DMS153 treated with DMSO at 0.1 percent for 48 hours (cell line): ENCODE measurements at regions not wholly inside any gene's neighbourhood (a gene's known extent, or its start where the extent isn't known, plus 50 kb on each side); places are given as distances from the start of the nearest gene placed in this dataset.
"Not testable (repeated sequence)": the region's sequence is repeated elsewhere in the genome, so short reads cannot be mapped to it uniquely, and the experiment has no call there.

Source experiments
- DNase-seq: peaks from one replicate; lab custom pipeline; 2025; ENCODE audit not compliant: unreplicated experiment; lab: John Stamatoyannopoulos, UW

DNA sequence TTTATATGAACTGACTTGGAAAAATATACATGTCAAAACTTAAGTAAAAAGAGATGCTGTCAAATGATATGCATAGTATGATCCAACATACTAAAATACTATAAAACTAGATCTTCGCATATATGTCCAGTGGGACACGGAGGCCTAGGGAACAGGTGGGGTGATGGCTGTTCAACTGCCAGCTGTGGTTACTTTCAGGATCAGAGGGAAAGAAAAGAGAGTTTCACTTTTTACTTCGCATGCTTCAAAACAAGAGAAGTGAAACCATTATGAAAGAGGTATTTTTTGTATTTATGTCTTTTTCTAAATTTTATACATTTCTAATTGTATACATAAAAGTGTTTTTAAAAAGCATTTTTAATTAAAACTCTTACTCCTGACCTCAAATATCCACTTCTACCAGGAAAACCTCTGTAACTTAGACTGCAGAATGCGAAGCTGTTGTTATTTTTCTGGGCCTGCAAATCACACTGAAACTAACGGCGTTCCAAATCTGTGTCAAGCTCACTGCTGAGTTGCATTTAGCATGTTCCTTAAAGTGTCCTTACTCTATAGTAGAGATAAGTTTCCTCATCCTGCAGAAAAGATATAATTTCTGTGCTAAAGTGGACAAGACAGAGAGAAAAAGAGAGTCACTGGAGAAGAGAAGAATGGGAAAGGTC is 97.8 kb upstream of the SLC35G4 start:
- no peak for DNase-seq

DNA sequence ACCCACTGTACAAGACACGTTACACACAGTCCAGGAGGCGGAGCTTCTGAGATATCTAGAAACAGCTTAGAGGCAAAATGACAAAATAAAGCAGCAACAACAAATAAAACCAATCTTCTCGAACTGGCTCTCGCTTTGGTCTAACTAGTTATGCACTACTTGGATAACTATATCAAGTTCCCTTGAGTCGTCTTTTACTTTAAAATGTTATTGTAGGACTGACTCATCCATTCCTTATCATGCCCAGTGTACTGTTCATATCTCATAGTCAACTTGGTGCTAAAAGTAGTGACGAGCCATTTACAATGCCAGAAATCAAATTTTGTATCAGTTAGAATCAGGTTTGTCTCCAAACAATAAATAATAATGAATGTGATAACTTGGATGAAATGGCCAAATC is 102.5 kb upstream of the SLC35G4 start:
- DNase-seq = no peak

DNA sequence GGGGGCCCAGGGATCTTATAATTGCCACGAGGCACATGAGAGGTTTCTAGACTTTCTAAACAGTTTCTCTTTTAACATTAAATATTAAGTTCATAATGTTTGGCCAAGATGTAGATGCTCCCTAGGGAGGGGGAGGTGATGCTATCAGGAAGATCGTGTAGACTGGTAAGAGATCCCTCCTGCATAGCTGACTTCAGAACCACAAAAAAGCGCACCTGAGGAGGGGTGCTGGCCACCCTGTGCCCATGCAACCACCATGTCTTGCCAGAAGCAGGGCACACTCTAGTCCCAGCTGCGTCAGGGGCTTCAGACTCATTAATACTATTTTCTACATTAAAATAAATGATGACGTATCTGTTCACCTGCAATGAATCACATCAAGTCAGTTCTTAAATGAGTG is 103.4 kb upstream of the SLC35G4 start:
- no peak for DNase-seq

DNA sequence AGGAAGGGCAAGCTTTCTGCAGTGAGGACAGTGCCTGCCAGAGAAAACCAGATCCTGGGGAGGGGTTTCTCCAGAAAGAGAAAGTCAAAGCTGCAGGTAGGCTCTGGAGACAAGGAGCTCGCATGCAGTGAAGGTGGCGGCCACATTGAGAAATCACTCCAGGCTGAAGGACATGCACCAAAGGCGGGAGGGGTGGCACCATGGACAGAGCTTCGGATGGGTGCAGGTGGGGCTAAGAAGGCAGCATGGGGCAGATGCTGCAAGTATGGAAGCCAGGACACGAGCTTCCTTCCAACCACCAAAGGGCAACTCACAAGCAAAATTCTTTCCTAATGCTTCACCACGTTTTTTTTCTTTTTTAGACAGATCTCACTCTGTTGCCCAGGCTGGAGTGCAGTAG is 104.4 kb upstream of the SLC35G4 start:
- DNase-seq = no peak

DNA sequence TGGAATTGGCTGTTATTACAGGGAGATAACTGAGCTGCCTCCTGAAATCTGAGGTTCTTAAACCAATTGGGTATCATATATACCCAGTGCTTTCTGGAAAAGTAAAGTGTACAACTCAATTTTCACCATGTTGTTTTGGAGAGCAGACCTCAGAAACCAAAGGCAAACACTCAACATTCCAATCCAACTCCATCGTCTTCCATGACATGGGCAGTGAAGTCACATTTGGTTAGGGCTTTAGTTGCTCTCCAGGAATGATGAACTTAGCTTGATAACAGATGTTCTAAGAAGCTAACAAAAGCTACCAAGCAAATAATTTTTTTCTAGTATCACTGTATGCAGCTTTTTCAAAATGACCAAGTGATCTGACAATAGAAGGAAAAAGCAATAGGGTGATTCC is 107.0 kb upstream of the SLC35G4 start:
- DNase-seq = no peak

DNA sequence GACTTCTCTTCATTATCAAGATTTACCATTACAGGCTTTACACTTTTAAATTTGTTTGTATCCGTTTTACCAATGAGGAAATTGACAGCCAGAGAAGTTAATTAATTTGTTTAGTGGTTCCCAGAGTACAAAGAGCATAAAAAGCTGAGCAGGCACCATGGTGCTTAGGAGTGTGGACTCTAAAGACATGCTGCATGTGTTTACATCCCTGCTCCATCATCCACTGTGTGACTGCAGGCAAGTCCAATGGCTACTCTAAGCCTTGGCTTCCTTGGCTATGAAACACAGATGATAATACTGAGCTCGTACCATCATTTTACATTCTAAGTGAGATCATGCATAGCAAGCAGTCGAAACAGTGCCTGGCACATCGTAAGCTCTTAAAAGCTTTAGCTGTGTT is 108.0 kb upstream of the SLC35G4 start:
- DNase-seq = no peak

DNA sequence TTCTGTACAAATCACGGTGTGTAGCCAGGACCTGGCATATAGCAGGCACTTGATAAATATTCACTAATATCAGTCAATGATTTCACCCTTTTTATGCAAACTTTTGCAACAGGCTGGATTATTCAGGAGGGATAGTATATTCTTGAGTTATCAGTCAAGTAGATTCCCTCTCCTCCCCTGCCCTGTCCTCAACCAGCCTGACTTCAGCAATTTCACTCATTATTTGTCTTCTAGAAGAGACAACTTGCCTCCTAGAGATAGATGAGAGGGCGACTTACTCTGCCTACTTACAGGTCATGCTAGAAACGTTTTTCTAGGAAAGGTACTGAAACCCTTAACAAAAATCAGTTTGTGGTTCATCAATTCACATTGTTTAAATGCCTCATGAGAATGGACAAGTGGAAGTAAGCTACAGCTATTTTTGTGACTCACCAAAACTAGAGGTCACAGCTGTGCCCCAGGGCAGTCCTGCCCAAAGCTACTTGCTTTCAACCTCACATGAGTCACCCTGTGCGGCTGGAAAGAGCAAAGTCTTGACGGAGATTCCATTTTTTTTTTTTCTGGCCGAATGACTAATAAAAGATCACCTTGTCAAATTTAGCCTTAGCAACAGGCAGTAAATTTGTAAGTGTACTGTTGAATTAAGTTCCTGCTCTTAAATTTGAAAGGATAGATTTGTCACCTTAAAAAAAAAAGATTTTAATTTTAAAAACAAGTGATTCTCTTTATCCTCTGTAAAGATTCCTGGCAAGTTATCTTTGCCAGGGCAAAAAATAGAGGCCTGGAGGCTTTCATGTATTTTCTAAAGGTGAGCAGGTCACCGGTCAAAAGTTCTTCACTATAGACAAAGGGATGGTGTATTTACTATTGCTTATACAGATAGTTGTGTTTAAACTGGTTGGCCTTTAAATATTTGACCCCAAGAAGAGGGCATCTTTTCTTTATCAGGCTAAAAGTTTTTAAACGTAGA is 109.0 kb upstream of the SLC35G4 start:
- no peak for DNase-seq

DNA sequence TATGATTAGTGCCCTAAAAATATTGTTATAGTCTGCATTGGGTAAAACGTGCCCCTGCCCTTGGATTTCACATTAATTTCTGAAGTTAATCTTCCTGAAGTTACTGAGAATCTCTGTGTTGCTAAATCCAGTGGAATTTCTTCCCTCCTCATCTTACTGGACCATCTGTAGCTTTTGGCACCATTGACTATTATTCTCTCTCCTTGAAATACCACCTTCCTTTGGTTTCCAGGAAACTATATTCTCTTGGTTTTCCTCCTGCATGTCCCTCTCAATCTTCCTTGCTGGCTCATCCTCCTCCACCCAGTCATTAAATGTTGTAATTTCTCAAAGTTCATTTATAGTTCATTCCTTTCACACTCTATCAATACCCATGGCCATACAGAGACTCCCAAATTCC is 110.6 kb upstream of the SLC35G4 start:
- no peak for DNase-seq

DNA sequence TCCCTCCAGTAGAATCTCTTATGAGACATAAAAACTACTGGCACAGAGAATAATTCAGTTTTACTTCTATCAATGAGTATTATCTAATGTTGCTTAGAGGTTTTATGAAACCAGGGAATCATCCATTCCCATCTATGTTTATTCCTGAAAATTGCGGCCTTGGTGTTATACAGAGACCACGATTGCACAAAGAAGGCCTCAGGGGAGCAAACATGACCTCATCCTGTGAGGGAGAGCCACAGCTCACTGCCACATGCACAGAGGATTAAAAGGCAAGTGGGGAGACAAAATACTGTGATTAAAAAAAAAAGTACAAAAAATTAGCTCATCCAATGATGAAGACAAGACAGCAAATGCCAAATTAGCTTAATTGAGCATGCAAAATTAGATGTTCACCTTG is 111.8 kb upstream of the SLC35G4 start:
- no peak for DNase-seq

DNA sequence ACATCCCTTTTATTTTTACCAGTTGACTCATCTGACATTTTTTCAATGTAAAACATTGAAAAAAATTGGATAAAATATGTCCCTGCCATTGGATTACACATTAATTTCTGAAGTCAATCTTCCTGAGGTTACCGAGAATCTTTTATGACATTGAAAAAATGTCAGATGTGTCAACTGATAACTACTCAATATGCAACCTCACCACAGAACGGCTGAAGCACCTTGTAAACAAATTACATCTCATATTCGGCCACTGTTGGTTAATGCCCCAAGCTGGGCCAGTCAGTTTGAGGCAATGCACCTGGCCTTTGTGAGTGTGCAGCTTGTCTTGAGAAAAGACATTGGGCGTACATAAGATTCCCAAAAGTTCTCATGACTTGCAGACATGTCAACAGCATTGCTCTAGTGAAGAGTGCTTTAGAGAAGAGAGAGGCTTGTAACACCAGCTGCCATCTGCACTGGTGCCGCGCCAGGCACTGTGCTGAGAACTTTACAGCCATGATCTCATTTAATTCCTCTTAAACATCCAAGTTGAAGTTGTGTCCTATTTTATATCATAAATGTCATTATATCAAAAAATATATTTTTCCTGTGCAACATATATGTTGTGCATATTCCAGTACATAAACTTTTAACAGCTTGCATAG is 112.7 kb upstream of the SLC35G4 start:
- no peak for DNase-seq

DNA sequence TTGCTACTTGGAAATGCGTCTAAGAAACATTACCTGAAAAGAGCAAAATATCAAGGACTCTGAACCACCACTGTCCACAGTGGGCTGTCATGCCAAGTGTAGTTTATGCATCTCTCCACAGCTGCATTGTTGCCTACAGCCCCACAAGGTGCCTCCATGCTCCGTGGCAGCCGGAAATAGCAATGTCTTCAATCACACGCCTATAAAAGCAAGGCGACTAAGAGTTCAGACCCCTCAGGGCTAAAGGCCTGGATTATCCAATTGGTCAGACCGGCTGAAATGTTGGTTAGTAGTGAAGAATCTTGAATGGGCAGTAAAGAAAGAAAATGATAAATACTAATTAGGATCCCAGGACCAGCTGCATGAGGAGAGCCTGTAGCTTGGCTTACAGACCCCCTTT is 114.0 kb upstream of the SLC35G4 start:
- DNase-seq = no peak

DNA sequence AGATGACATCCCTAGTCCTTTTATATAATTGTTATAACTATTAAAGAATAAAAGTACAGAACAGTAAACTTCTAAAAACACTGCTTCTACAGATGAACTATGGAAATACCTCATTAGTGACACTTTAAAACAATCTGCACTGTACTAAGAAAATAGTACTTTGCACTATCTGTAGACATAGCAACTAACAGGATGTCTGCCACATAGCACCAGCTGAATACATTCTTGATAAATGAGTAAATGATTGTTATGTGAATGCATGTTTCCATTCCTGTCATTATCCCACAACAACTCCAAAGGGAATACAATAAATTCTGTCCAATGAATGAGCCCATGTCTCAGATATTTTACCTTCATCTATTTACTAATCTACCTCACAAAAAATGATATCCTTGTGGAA is 115.3 kb upstream of the SLC35G4 start:
- no peak for DNase-seq

DNA sequence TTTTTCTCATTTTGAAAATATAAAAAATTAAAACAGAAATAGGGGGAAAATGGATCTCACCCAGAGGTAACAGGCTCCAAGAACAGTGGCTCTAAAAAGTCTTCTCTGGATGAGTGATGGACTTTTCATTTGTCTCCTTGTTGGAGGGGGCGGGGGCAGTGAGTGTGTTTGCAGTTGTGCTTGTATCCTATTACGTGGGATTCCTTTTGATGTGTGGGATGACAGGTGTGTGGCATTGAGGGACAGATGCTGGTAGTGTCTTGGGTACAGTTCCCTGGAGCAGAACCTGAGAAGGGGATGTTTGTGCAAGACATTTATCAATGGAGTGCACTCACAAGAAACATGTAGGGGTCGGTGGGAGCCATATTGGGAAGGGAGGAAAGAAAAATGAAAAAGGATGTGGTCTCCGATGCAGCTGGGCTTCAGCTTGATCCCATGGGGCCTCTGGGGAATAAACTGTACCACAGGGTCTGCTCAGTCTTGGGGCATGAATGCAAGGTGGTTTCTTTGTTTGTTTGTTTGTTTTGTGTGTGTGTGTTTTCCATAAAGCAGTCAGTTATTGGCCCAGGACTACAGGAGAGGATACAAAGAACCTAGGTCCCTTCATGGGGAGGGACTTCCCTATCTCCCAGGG is 120.0 kb upstream of the SLC35G4 start:
- no peak for DNase-seq

DNA sequence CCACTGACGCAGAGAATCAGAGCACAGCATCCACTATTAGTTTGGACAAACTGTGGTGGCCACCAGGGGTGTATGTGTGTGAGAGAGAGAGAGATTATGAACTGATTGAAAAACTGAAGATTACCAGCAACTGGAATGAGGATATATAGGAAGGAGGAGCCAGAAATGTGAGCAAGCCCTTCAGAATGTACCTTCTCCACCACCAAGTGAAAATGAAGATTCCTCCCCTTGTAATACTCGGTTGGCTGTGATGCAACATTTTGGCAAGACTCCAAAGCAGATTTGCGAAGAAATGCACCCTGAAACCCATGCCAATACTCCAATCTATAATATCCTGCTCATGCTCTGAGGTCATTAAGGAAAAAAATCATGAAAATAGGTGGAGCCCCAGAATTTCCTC is 121.2 kb upstream of the SLC35G4 start:
- no peak for DNase-seq

DNA sequence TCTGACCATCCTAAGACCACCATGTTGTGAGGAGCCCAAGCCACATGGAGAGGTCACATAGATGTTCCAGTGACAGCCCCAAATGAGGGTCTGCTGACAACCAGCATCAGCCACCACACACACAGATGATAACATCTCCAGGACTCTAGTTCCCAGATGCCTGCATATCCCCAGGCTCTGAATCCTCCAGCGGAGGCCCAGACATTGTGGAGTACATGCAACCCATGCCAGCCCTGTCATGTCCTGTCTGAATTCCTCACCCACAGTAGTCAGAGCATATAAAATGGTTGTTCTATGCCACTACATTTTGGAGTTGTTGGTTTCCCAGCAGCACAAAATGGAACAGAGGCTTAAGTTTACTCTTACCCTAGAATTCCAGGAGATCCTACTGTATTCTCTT is 122.0 kb upstream of the SLC35G4 start:
- DNase-seq = no peak

DNA sequence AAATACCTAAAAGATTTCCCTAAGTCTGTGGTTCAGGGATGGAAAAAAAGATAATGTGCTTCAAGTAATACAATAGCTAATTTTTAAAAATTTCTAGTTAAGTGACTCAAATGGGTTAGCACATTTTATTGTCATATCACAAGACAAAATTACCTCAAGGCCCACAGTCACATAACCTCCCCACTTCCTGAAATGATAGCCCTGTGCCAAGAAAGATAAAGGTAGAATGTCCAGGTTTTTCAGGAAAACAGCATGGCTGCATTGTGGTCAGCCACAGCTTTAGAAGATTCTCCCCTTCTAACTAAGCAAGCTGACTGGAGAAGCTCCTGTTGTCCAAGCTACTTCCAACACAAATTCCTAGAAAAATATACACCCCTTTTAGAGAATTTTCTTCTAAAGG is 127.1 kb upstream of the SLC35G4 start:
- no peak for DNase-seq

DNA sequence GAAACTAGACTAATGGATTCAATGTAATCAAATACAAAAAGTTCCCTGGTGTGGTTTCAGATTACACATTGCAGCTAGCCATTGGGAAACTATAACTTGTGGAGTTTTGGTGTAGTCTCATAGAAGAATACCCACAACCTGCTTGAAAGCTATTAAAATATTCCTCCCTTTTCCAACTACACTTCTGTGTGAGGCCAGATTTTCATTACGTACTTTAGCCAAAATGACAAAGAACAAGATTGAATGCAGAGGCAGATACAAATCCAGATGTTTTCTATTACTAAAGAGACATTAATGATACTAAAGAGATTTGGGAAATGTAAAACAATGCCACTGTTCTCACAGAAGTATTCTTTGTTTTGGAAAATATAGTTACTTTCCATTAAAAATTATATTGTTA is 128.7 kb upstream of the SLC35G4 start:
- no peak for DNase-seq

DNA sequence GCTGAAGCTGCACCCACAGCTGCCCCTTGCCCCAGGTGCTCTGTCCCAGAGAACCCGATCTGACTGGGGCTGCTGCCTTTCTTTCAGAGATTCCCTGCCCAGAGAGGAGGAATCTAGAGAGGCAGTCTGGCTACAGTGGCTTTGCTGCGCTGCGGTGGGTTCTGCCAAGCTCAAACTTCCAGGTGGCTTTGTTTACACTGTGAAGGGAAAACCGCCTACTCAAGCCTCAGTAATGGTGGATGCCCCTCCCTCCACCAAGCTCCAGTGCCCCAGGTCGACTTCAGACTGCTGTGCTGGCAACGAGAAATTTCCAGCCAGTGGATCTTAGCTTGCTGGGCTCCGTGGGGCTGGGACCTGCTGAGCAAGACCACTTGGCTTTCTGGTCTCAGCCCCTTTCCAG is 130.4 kb upstream of the SLC35G4 start:
- not testable (repeated sequence) for DNase-seq

DNA sequence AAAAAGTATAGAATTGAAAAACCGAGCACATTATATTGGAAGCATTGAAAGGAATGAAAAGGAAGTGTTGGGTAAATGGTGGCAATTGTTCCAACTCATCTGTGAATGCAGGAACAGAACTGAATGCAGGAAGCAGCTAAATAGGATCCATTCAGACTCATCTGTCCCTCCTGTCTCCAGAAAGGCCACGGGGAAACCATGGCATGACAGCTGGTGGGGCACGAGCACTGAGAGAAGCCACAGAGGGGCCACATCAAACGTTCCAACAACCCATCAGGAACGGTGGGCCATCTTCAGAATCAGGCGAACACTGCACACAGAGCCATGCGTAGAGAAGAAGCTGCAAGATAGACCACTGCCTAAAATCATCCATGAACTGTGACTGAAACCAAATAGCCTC is 138.5 kb upstream of the SLC35G4 start:
- DNase-seq = no peak

DNA sequence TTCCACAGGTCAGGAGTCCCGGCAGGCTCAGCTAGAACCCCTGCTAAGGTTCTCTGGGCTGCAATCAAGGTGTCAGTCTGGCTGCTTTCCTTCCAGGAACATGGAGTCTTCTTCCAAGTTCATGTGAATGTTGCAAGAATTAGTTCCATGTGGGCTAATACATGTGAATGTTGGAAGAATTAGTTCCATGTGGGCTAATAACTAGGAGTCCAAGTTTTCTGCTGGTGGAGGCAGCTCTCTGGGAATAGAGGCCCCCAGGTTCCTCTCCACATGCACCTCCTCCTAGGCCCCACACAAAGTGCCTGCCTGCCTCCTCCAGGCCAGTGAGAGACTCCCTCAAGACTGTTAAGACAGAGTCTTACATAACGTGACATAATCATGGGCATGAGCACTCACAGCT is 140.8 kb upstream of the SLC35G4 start:
- no peak for DNase-seq

DNA sequence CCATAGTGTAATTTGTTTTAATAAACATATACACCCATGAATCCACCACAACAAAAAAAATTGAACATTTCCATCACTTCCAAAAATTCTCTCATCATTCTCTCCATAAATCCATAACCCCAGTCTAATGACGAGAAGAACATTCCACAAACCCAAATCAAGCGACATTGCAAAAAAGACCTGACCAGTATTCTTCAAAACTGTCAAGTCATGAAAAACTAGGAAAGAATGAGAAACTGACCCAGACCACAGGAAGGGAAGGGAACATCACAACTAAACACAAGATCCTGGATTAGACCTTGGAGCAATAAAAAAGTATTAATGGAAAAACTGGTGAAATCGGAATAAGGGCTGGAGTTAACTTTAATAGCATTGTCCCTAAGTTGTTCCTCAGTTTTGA is 141.3 kb upstream of the SLC35G4 start:
- DNase-seq = no peak

DNA sequence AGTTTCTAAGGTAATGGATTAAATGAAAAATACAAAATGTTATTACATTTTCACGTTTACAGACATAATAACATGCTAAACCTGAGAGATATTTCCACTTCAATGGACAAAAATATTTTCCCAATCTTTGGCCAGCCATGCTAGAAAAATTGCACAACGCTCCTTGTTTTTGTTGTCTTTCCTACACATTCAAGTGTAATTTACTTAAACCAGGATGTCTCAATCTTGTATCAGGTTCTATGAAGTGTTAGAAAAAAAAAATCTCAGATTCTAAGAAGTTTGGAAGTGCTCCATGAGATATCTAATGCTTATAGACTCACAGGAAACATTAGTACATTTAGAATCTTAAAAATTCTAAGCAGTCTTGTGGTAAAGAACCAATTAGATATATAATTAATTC is 141.8 kb upstream of the SLC35G4 start:
- DNase-seq = no peak
